SK-N-SH (cell line): ENCODE measurements at regions not wholly inside any gene's neighbourhood (a gene's known extent, or its start where the extent isn't known, plus 50 kb on each side); places are given as distances from the start of the nearest gene placed in this dataset.

Experiments used
- CTCF ChIP-seq: fragments of 200-600 bp; sonication (generic); IDR thresholded peaks from 2 replicates; pipeline ENCODE4 v1.6.1; 2017; ENCODE audit warnings: antibody characterized with exemption, mild to moderate bottlenecking, moderate library complexity
- FOXM1 ChIP-seq: IDR thresholded peaks from 2 replicates; pipeline ENCODE4 v1.4.0; 2012; ENCODE audit warnings: low read depth, mild to moderate bottlenecking
- GATA2 ChIP-seq: sonication (generic); formaldehyde crosslinking; IDR thresholded peaks from 2 replicates; pipeline ENCODE4 v1.5.0; 2020; ENCODE audit warnings: mild to moderate bottlenecking, missing genetic modification reagents
- IRF3 ChIP-seq: fragments of 150-350 bp; IDR thresholded peaks from 2 replicates; pipeline ENCODE4 v1.6.1; 2016; ENCODE audit warnings: mild to moderate bottlenecking, low read depth, low read length
- MXI1 ChIP-seq: IDR thresholded peaks from 2 replicates; pipeline ENCODE4 v1.6.1; 2012; ENCODE audit warnings: mild to moderate bottlenecking, low read depth, low read length, improper control_type of control experiment
- NFIC ChIP-seq: IDR thresholded peaks from 2 replicates; pipeline ENCODE4 v1.4.0; 2012; ENCODE audit warnings: borderline replicate concordance
- POLR2AphosphoS5 ChIP-seq: IDR thresholded peaks from 2 replicates; pipeline ENCODE4 v1.6.1; 2012; ENCODE audit warnings: low read depth, low read length
- RXRA ChIP-seq: IDR thresholded peaks from 2 replicates; pipeline ENCODE4 v1.4.0; 2012; ENCODE audit warnings: low read depth, mild to moderate bottlenecking, borderline replicate concordance
- TCF12 ChIP-seq: IDR thresholded peaks from 2 replicates; pipeline ENCODE4 v1.4.0; 2012
- USF2 ChIP-seq: fragments of 150-350 bp; IDR thresholded peaks from 2 replicates; pipeline ENCODE4 v1.6.1; 2017; ENCODE audit warnings: antibody characterized with exemption, low read length, low read depth, borderline replicate concordance
- YY1 ChIP-seq: IDR thresholded peaks from 2 replicates; pipeline ENCODE4 v1.4.0; 2012; ENCODE audit warnings: low read depth, mild to moderate bottlenecking
- TF ChIP-seq, protein P1 (sequence below): IDR thresholded peaks from 2 replicates; pipeline ENCODE4 v1.4.0; 2012; ENCODE audit warnings: low read depth

- TF ChIP-seq CTCF (no peak), POLR2AphosphoS5 (no peak), TCF12 (no peak), USF2 (no peak), RXRA (no peak), NFIC (no peak), YY1 (no peak), MXI1 (no peak), FOXM1 (no peak), IRF3 (no peak), GATA2 (no peak)
- TF ChIP-seq, protein P1, sequence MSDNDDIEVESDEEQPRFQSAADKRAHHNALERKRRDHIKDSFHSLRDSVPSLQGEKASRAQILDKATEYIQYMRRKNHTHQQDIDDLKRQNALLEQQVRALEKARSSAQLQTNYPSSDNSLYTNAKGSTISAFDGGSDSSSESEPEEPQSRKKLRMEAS = no peak
These were observed 142.8 kb downstream of the CD8B2 start for GRCh38 chr2:106629981-106630380.
